Stomach (tissue), 8 donors: ENCODE measurements at regions not wholly inside any gene's neighbourhood (a gene's known extent, or its start where the extent isn't known, plus 50 kb on each side); places are given as distances from the start of the nearest gene placed in this dataset.

Experiments
- DNase-seq, 2 donors: peaks; one replicate each; pipeline versions ENCODE4 v3.0.0 to v3.0.0-alpha.2; 2013 to 2019
- H3K27ac ChIP-seq, 5 donors: fragments of 200-600 bp in 4 of 5; sonication (generic) in 4 of 5; one replicate each; pipeline ENCODE4 v1.5.1; 2013 to 2019; ENCODE audit warnings: mild to moderate bottlenecking in 1 of 5, moderate library complexity in 1 of 5
- H3K27me3 ChIP-seq, 3 donors: fragments of 200-600 bp; sonication (generic); one replicate each; pipeline ENCODE4 v1.5.1; 2017 to 2019; ENCODE audit warnings: mixed run types in 1 of 3
- H3K36me3 ChIP-seq, 4 donors: fragments of 200-600 bp; sonication (generic); 1 replicate in 3 of 4; 2 replicates in 1 of 4; pipeline ENCODE4 v1.5.1; 2016 to 2019
- H3K4me1 ChIP-seq, 4 donors: fragments of 200-600 bp; sonication (generic); one replicate each; pipeline ENCODE4 v1.5.1; 2016 to 2019
- H3K4me3 ChIP-seq, 4 donors: fragments of 200-600 bp; sonication (generic) in 3 of 4; one replicate each; pipeline ENCODE4 v1.5.1; 2016 to 2019; ENCODE audit warnings: mild to moderate bottlenecking in 1 of 4
- H3K9me3 ChIP-seq, 4 donors: fragments of 200-600 bp; sonication (generic); one replicate each; pipeline ENCODE4 v1.5.1; 2016 to 2019
- EP300 ChIP-seq: sonication (generic); formaldehyde crosslinking; IDR thresholded peaks from one replicate; pipeline ENCODE4 v1.6.1; 2017; ENCODE audit warnings: antibody characterized with exemption
- POLR2A ChIP-seq, 4 donors: fragments of 450-650 bp; IDR thresholded peaks; one replicate each; pipeline ENCODE4 v1.6.1; 2016; ENCODE audit warnings: antibody characterized with exemption in 4 of 4, control low read depth in 2 of 4, mild to moderate bottlenecking in 1 of 4, moderate library complexity in 1 of 4
- POLR2AphosphoS5 ChIP-seq, 3 donors: sonication (generic); formaldehyde crosslinking; IDR thresholded peaks; one replicate each; pipeline ENCODE4 v1.6.1; 2016; ENCODE audit warnings: antibody characterized with exemption in 3 of 3
- WGBS, 5 donors: extraction: QIAGEN DNeasy Blood & Tissue Kit in 3 of 5; methylation state at CpG; one replicate each; pipeline versions ENCODE4 v1.1.5 to v1.1.7; 2013 to 2018; 5-methylcytosine and 5-hydroxymethylcytosine counted together
- intact Hi-C: fragments of 100-400 bp; cut with DNase I; formaldehyde crosslinking; loops from one replicate; pipeline ENCODE4 v1.15.1; 2023; ENCODE audit warnings: low total_unique reads
- TF ChIP-seq, protein P1 (sequence below), 7 experiments: fragments of 450-650 bp in 4 of 7; fragments of 200-600 bp in 3 of 7; sonication (generic) in 3 of 7; IDR thresholded peaks; one replicate each; pipeline ENCODE4 v1.5.1; 2016 to 2019; ENCODE audit warnings: antibody characterized with exemption in 7 of 7, control low read depth in 2 of 7, mild to moderate bottlenecking in 1 of 7
- donor health status: healthy with polysubstance abuse.
- donor health status: Bipolar disorder and iron deficiency.
- donor health status: healthy.

DNA sequence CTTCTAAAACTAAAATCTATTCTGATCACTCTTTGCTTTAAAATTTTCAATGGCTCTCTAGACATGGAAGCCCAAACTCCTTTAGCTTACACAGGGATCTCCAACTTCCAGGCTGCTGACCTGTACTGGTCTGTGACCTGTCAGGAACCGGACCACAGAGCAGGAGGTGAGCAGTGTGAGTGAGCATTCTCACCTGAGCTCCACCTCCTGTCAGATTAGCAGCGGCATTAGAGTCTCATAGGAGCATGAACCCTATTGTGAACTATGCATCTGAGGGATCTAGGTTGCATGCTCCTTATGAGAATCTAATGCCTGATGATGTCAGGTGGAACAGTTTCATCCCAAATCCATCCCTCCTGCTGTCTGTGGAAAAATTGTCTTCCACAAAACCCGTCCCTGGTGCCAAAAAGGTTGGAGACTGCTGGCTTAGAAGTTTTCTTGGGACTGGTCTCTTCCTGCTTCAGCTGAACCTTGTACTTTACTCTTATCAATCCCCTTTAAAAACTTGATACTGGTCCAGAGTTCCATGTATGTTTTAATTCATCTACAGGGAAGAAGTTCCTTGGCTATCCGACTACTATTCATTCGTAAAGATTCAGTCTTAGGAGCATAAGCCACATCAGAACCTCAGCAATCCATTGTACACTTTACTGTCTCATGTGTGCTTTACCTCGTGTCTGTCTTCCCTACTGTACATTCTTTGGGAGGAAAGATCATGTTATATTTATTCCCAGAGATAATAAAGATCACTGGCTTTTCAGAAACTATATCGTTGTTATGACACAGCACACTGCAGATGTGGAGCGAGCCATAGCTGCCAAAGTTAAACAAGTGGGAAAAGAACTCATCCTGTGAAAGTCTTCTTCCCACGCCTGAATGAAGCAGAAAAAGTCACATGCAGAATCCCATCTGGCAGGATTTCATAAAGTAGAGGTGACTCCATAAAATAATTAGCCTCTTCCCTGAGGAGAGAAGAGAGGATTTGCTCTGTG lies 183.8 kb downstream of the LRATD1 start:
- H3K36me3 ChIP-seq = no peaks in the 10 kb centered on the region
- no peak overlapping the region for H3K27ac ChIP-seq
- TF ChIP-seq, protein P1, sequence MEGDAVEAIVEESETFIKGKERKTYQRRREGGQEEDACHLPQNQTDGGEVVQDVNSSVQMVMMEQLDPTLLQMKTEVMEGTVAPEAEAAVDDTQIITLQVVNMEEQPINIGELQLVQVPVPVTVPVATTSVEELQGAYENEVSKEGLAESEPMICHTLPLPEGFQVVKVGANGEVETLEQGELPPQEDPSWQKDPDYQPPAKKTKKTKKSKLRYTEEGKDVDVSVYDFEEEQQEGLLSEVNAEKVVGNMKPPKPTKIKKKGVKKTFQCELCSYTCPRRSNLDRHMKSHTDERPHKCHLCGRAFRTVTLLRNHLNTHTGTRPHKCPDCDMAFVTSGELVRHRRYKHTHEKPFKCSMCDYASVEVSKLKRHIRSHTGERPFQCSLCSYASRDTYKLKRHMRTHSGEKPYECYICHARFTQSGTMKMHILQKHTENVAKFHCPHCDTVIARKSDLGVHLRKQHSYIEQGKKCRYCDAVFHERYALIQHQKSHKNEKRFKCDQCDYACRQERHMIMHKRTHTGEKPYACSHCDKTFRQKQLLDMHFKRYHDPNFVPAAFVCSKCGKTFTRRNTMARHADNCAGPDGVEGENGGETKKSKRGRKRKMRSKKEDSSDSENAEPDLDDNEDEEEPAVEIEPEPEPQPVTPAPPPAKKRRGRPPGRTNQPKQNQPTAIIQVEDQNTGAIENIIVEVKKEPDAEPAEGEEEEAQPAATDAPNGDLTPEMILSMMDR (IDR thresholded peaks at IDR 0.05) = no peak
- TF ChIP-seq POLR2AphosphoS5 (IDR thresholded peaks at IDR 0.05) (no peak), POLR2A (IDR thresholded peaks at IDR 0.05) (no peak)
- H3K4me1 ChIP-seq = peaks cover 0 to 7% (median 0%) of the 10 kb centered on the region in 4 donors
- no peak overlapping the region for H3K4me3 ChIP-seq
- H3K9me3 ChIP-seq = peaks cover 0 to 11% (median 2%) of the 10 kb centered on the region in 4 donors
- intact Hi-C loops = no loop called here
- no peaks in the 10 kb centered on the region for H3K27me3 ChIP-seq
- 34 to 49% (median 42%) methylated on average over 9 of the region's 9 CpGs for WGBS, 5 donors
- DNase-seq = no peak

DNA sequence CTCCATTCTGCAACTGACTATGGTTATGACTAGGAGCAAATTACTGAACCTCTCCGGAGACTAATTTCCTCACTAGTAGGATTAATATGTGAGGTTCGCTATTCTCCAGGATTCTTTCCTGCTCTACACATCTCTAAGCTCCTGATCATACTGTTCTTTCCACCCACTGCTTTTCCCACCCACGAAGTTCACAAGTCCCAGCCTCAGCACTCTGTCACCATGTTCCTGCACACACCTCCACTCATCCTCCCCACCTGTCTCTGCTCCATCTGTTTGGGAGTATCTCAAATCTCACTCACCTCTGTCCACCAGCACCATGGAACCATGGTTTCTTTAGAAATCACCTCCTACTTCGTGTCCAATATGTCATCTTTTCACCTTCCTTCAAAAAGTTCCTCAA lies 185.3 kb downstream of the LRATD1 start:
- WGBS, 5 donors = 68 to 91% (median 79%) methylated on average over 4 of the region's 4 CpGs

DNA sequence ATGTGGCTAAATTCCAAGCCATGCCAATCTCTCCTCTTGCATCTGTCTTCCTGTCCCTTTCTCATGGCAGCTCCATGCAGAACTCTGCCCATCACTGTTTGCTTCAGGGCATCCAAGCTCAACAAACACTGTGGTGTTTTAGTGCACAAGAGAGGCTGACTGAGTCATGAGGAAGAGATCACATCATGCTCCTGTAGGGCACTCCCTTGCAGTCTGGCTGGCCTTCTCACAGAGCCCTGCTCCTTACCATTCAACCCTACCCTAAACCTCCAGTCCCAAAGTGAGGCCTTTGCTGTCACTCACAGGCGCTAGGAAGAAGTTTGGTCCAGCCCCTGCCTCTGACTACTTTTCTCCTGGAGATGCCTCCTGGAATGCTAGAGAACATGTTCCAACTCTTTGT lies 194.0 kb downstream of the LRATD1 start:
- TF ChIP-seq EP300 (no peak), POLR2AphosphoS5 (IDR thresholded peaks at IDR 0.05) (no peak), POLR2A (IDR thresholded peaks at IDR 0.05) (no peak)
- TF ChIP-seq, protein P1 (IDR thresholded peaks at IDR 0.05) = no peak
- Histone ChIP-seq H3K4me3 (no peak overlapping the region), H3K27me3 (no peaks in the 10 kb centered on the region), H3K9me3 (no peaks in the 10 kb centered on the region), H3K4me1 (no peaks in the 10 kb centered on the region), H3K36me3 (no peaks in the 10 kb centered on the region), H3K27ac (no peak overlapping the region)
- intact Hi-C loops = no loop called here
- DNase-seq = no peak
- 93 to 100% (median 95%) methylated on average over 1 of the region's 1 CpG for WGBS, 5 donors

More for the DNA sequence above, 185.3 kb downstream of the LRATD1 start:
- TF ChIP-seq, protein P1 (IDR thresholded peaks at IDR 0.05) = no peak
- no peak for TF ChIP-seq POLR2A (IDR thresholded peaks at IDR 0.05)
- no peak for TF ChIP-seq EP300
- TF ChIP-seq POLR2AphosphoS5 (IDR thresholded peaks at IDR 0.05) = no peak
- Histone ChIP-seq H3K36me3 (no peaks in the 10 kb centered on the region), H3K27ac (no peak overlapping the region), H3K4me1 (peaks cover 0 to 7% (median 0%) of the 10 kb centered on the region in 4 donors), H3K4me3 (no peak overlapping the region), H3K27me3 (no peaks in the 10 kb centered on the region), H3K9me3 (peaks cover 0 to 11% (median 2%) of the 10 kb centered on the region in 4 donors)
- intact Hi-C loops = no loop called here
- DNase-seq = no peak

DNA sequence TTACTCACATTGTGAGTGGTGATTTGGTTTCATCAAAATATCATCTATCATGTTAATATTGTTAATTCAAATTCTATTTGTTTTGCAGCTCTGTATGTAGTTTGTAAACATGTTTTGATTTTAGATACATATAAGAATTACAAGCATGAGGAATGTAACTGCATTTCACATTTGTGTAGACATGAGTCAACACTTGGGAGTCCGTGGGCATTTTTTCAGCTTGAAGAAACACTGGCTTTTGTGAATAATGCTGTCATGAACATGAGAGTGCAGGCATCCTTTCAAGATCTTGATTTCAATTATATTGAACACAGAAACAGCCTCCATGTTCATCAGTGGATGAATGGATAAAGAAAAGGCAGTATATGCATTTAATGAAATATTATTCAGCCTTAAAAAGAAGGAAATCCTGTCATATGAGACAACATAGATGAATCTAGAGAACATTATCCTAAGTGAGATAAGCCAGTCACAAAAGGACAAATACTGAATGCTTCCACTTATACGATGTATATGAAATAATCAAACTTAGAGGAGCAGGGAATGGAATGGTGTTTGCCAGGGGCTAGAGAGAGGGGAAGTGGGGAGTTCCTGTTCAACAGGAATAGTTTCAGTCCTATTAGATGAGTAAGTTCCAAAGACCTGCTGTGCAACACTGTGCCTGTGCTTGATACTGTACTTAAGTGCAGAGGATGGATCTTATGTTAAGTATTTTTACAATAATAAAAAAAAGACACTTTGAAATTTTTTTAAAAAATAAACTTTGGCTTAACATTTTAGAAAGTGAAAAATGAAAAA lies 194.9 kb downstream of the LRATD1 start:
- TF ChIP-seq EP300 (no peak), POLR2A (IDR thresholded peaks at IDR 0.05) (no peak), POLR2AphosphoS5 (IDR thresholded peaks at IDR 0.05) (no peak)
- TF ChIP-seq, protein P1 (IDR thresholded peaks at IDR 0.05) = no peak
- 58 to 72% (median 63%) methylated on average over 2 of the region's 2 CpGs for WGBS, 5 donors
- H3K27me3 ChIP-seq = no peaks in the 10 kb centered on the region
- H3K36me3 ChIP-seq = no peaks in the 10 kb centered on the region
- DNase-seq = no peak
- no peak overlapping the region for H3K27ac ChIP-seq
- H3K4me1 ChIP-seq = no peaks in the 10 kb centered on the region
- H3K9me3 ChIP-seq = no peaks in the 10 kb centered on the region
- H3K4me3 ChIP-seq = no peak overlapping the region
- intact Hi-C loops = no loop called here
